CD4-positive, alpha-beta T cell treated with Interleukin-10 for 1 hour (primary cell): ENCODE measurements at regions not wholly inside any gene's neighbourhood (a gene's known extent, or its start where the extent isn't known, plus 50 kb on each side); places are given as distances from the start of the nearest gene placed in this dataset.
"Not testable (repeated sequence)": the region's sequence is repeated elsewhere in the genome, so short reads cannot be mapped to it uniquely, and the experiment has no call there.

ENCODE experiments used
- DNase-seq: peaks from one replicate; pipeline ENCODE4 v3.0.0-alpha.2; 2020

DNA sequence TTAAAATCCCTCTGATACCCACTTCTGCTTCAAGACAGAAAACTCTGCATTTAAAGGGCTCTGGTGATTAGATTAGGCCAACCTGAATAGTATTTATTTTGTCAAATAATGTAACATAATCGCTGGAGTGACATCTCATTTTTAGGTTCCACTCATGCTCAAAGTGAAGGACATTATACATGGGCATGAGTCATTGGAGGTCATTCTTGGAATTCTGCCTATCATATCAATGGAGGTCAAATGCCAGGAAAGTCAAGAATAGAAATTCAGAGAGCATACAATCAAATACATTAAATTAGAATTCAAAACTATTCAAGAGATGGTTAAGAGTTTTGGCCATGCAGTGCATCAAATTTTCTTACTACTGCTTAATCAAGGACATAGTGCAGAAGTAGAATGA, 50.8 kb upstream of the PRSS1 start:
- no peak for DNase-seq

DNA sequence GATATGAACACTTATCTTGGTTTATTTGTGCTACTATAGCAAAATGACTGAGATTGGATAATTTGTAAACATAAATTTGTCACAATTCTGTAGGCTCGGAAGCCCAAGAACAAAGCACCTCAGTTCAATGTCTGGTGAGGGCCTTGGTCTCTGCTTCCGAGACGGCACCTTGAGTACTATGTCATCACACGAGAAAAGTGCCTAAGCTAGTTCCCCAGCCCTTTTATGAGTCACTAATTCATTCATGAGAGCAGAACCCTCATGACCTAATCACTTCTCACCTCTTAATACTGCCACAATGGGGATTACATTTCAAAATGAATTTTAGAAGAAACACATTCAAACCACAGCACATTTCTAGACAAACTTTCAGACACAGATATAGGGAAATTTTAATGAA, 52.0 kb upstream of the PRSS1 start:
- DNase-seq = no peak

DNA sequence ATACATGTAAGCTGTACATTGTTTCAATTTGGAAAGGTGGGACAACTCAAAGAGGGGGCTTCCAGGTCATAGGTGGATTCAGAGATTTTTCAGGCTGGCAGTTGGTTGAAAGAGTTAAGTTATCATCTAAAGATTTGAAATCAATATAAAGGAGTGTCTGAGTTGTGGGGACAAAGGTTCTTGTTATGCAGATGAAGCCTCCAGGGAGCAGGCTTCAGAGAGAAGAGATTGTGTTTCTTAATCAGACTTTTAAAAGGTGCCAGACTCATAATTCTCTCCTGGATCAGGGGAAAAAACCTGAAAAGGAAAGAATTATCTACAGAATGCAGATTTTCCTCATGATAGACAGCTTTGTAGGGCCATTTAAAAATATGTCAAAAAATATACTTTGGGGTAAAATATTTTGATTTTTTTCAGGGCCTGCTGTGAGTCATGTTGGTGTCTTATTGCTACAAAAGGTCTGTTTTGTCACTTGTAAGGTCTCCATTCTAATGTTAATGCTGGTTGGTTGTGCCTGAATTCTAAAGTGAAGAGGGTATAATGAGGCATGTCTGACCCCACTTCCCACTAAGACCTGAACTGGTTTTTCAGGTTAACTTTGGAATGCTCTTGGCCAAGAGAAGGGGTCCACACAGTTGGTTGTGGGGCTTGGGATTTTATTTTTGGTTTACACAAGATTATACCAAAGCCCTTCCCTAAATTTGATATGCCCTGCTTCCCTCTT, 52.7 kb upstream of the PRSS1 start:
- no peak for DNase-seq

DNA sequence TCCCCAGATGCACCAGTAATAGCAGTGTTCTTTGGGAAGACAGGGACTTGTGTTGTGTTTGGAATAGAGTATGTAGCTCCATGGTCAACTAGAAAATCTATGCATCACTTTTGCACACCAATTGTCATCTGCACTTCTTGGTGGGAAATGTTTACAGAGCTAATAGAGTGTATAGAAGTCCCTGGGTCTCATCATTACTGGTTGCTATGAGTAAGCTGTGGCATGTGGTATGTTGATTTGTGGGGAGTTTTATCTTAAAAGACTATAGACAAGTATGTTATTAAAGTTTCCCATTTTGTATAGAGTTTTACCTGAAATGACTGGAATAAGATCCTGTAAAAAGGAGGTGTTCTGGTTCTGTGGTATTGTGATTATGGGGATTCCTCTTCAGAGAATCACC, 55.4 kb upstream of the PRSS1 start:
- DNase-seq = no peak

DNA sequence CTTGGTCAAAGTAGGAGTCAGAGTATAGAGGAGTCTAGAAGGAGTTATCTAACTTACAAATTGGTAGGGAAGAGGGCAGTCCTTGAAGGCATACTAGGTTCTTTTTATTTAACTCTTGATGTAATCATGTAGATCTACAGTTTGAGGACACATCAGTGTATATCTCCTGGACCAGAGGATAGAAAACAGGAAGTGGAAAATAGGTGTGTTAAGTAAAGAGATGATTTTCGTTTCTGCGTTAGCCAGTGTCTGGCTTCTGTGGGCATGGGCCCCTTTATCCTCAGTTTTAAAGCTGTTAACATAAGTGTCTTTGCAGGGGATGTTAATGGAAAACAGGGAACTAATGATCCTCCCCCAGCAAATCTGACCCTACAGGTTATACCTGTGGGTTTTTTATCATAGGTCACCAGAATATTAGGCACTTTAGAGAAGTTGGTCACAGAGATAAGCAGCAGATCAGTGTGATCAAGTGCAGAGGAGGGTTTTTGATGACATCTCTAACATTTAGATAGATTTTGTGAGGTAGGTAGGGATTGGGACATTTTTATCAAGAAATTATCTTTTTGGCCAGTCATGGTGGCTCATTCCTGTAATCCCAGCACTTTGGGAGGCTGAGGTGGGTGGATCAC, 58.6 kb upstream of the PRSS1 start:
- DNase-seq = no peak

DNA sequence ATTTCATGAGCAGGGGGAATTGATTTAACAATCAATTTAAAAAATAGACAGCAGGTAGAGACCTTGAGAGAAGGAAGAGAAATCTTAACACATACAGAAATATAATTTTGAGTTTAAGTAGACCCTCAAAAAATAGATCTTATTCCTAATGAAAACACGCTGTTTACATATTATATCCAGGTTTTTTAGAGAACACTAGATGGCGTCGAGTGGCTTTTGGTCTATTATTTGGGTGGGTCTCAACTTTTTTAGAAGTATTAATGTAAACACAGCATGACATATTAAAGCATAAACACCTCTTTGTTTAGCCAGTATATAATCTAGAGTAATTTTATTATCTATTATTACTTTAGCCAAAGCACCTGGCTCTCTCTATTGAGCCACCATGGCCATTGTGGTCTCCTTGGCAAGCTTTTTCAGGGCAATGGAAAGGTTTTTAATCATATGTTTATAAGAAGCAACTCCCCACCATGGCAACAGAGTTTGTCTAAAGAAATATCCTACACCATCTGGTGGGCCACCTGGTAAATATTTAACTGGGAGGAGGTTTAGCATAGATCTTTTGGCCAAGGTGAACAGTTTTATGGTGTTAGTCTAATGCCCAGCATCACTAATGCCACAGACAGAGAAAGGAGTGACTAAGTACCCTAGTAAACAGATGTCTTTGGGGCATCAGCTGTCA, 59.7 kb upstream of the PRSS1 start:
- no peak for DNase-seq

DNA sequence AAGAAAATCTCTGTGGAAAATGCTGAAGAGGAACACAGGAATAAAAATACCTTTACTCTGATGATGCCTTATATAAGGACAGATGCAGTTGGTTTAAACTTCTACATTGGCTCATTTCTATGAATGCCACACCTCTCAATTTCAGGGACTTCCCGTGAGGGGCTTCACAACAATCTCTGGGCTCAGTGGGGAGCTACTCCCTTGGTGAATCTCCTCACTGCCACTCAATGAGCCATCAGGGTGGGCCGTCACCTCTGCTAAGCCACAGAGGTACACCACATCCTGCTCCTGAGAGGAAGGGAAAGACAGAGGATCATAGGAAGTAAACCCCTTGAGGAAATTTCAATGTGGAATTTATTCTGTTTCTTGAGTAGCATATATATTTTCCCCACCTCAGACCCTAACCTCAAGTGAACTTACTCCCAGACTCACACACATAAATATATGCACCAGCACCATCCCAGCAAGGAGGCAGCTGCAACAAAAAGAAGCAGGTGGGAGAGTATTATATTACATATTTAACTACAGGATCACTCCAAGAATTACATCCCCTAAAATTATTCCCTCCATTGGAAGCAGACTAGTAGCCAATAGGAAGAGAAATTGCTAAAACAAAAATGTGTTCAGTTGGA, 63.3 kb upstream of the PRSS1 start:
- DNase-seq = peak; percentile 23

DNA sequence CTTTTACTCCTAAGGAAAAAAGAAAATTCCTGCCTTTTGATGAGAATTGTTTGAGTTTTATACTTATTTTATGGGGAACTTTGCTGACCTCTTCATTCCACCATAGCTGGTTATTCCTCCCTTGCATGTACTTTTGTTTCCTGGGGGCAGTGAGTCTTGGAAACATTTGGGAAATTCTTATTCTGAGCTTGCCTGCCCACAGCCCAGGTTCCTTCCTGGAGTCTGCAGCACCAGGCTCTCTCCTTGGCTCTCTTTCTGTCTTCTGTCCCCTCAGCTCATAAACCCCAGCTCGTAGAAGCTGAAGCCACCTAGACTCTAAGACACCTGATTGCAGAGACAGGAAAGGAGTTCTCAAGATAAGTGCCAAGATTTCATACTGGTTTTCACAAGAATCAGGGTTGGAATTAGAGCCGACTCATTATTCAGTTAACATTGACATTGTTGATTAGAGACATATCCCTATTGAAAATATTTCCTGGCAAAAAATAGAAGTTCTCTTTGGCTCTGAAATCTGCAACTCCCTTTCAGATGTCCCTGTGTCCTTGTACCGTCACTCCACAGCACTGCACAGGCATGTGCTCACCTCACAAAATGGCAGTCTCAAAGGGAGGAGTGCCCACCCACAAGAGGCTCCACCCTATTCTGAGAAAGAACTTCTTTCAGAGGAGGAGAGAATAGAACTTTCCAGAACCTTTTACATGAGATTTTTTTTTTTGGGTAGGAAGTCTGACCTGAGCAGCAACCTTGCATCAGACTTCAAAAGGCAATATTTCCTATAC, 67.8 kb upstream of the PRSS1 start:
- DNase-seq = no peak

DNA sequence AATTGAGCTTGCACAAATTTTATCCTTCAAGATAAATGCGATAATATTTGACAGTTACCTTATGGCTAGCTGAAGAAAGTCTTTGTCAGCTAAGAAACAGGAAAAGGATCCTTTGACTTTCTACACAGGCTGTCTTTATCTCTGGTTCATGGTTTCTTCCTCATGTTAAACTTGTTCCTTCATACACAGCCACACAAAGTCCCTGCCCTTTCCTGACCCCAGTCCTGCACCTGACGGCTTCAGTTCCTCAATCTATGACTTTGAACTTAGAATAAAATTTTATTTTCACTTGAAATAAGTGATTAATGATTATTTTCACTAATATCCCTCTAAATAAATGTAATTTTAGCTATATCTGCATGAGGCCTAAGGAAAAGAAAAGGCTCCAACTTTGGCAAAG, 77.8 kb upstream of the PRSS1 start:
- no peak for DNase-seq

DNA sequence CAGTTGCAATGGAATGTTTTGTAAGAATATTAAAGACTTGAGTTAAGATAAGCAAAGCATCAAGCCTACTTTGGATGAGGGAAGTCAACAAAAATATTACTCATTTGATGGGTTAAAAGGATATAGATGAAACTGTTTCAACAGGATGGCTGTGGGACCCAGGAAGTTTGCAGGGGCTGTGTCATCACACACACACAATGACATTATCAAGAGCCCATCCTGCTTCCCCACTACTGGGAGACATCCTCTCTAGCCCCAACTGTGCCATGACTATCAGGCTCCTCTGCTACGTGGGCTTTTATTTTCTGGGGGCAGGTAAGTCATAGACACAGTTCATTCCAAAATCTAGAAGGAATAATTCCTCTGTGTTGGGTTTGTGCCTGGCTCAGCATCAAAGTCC, 78.8 kb upstream of the PRSS1 start:
- no peak for DNase-seq

DNA sequence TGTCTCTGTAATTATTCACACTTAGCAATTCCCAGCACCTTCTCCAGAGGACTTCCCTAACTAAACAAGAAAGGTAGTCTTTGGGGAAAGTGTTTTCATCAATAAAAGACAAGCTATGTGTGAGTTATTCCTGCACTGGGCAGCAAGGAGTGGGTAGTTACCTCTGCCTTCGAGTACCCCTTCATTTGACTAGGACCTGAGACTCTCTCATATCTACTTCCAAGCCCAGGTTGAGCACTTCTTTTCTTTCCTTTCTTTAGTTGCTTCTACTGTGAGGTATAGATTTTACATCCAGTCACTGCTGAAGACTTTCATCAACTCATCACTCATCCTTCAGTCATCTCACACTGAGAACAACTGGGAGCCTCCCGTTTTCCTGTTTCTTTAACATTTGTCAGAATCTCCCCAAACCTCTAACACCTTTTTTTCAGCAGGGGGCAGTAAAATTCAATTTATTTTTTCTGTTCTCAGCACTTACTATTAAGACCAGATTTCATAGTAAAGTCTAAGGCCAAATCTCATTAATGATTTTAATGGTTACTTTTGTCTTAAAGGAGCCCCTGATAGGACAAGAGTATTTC, 80.1 kb upstream of the PRSS1 start:
- peak; percentile 54 for DNase-seq

DNA sequence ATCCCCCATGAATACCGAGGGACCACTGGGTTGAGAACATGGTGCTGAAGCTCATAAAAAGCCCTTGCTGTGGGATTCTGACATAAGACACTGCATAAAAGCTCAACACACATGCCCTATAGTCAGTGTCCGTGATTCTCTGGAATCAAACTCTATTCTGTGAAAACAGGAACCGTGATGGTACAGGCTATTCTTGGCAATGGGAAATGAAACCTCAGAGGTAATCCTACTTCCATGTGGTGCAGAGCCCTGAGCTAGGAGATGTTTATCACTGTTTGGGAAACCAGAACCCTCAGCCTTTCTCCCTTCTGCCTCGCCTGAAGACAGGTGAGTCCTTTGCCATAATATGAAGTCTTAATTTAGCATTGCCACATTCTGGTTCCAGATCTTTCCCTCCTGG, 80.8 kb upstream of the PRSS1 start:
- DNase-seq = no peak

DNA sequence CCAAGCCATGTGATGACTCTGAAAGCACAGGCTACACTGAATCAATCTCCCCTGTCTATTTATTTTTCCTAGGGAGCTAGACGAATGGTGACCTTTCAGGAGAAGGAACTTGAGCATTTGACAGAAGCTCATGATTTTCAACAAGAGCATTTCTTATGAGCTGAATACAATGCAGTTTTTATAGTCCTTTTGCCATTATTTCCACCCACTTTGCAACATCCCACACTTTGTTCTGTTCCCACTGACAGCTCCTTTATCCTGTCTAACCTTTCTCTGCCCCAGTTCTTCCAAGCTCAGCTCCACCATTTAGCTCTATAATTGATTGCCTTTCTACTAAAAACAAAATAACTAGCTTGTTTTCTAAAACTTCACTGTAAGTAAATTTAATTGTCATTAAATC, 91.9 kb upstream of the PRSS1 start:
- no peak for DNase-seq

DNA sequence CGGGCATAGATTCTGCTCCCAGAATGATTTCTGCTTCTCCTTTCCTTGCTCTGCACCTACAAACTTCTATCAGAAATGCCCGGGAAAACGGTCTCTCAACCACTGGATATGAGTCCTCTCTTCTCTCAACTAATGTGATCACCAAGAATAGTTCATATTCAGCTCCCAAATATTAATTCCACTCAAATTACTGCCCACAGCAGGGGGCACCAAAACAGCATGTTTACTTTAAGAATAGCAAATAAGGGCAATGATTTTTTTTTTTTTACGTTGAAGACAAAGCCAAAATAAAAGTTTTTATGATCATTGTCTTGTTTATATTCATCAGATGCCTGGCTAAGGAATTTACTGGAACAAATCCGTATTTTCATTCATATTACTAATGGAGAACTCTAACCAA, 94.9 kb upstream of the PRSS1 start:
- peak; percentile 22 for DNase-seq

DNA sequence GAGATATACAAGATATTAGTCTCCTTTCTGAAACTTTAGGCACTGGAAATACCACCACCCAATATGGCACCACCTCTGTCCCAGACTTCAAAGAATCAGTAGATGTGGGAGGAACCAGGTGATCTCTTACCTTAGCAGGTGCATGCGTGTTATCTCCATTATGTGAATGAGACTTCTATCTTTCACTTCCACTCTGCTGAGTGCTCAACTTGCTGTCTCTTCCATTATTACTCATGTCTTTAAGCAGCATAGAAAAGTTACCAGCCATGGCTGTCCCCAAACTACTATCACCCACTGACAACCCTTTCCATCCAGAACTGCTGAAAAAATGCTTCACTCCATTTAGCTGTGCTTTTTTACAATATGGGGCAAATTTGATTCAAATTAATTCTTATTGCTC, 101.5 kb upstream of the PRSS1 start:
- DNase-seq = no peak

DNA sequence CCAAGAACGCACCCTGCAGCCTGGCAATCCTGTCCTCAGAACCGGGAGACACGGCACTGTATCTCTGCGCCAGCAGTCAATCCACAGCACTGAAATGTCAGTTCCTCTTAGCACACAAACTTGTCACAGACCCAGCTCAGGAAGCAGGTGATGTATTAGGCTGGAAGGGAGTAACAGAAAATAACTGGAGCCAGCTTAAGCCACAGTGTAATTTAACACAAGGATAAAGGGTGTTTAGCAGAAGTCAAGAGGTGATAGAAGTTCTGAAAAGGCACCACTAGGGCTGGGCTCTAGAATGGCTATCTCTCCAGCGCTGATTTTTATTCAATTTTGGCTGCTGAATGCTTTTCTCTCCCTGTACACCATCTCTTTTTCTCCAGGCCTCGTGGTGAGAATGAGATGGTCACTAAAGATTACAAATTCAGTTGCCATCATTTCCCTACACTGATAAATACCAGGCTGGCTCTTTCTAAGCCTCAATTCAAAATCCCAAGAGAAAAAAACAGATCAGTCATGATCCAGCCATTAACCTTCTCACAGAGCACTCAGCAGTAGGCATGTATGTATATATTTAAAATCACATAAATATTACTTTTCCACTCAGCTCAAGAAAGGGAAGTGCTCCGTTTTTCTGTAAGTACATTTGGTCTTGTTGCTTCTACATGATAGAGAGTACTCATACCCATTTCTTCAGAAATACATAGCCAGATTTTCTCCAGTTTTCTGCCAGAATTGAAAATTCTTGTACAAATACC, 102.7 kb upstream of the PRSS1 start:
- DNase-seq = no peak

DNA sequence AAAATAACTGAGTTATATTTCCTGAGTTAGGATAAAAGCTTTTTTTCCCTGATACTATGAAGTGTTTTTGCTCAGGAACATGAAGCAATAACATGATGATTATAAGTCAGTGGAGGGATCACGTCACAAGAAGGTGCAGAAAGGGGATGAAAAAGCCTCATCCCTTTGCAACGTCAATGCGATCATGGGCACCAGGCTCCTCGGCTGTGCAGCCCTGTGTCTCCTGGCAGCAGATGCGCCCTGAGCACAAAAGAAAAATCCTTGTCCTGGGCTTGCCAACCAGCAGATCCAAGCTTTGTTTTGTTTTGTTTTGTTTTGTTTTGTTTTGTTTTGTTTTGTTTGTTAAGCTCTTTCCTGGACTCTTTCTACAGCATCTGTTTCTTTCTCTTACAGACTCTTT, 103.5 kb upstream of the PRSS1 start:
- no peak for DNase-seq

DNA sequence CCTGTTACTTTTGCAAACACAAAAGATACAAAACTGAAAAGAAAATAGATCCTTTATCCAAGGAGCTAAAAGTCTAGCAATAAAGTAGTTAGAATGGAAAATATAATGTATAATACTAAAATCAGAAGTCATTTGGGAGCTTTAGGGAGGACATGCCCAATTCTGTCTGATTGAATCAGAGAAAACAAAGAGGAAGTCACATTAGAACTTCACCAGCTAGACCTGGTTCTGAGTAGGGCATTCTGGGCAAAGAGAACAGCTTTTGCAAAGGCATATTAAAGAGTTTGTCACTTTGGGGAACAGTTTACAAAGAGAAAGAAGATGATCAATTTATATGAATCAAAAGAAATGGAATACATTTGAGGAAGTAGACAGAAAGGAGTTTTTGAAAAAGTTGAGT, 107.0 kb upstream of the PRSS1 start:
- no peak for DNase-seq

DNA sequence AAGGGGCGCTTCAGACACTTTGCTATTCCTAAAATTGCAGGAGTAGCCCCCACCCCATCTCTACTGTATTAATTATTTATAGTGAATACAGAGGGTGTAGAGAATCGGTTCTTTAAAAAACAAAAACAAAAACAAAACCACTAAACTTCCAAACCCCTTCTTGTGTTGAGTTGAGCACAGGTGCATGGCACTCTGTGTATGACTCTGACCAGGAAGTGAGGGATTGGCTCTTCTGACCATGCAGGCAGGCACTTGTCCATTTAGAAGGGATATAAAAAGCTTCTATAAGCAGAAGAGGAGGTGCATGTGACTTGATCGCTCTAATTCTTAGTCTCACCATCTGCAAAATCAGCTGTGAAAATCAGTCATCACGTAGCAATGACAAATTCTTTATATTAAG, 108.0 kb upstream of the PRSS1 start:
- not testable (repeated sequence) for DNase-seq

DNA sequence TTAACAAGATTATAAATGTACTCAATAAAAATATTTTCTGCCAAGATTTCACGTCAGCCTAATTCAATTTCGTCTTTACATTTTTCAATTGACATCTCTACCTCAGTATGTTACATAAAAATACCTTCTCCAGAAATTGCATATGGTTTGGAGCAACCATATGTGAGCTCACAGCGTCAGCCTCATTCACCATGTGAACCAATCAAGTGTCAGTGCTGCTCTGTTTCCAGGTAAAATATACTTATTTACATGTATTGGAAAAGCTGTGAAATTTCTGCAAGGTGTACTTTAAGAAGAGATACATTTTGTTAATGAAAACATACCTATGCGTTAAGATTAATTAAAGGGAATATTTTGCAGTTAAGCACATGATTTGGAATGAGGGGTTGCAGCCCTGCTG, 110.7 kb upstream of the PRSS1 start:
- DNase-seq = no peak

DNA sequence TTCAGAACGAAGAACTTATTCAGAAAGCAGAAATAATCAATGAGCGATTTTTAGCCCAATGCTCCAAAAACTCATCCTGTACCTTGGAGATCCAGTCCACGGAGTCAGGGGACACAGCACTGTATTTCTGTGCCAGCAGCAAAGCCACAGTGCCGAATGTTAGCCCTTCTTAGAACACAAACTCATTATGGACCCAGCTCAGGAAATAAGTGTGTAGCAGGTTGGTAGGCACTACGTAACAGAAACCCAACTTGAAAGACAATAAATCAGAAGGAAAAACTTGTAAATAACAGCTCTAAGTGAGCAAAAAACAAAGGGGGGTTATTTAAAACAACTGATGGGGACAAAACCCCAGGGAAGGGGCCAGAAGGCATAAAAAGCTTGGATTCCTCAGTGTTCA, 112.0 kb upstream of the PRSS1 start:
- peak; percentile 26 for DNase-seq

DNA sequence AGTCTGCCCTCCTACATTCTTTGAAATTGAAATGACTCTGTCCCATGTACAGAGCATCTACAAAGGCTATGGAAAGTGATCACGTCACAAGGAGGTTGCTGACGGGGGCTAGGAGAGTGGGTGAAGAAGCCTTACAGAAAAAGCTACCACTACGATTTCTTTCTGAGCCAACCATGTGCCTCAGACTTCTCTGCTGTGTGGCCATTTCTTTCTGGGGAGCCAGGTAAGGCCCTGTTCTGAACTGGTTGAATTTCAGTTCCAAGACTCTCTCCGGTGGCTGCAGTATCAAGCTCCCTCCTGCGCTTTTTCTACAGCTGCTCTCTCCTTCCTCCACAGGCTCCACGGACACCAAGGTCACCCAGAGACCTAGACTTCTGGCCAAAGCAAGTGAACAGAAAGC, 112.5 kb upstream of the PRSS1 start:
- peak; percentile 47 for DNase-seq
